GM19240 (cell line): ENCODE measurements at regions not wholly inside any gene's neighbourhood (a gene's known extent, or its start where the extent isn't known, plus 50 kb on each side); places are given as distances from the start of the nearest gene placed in this dataset.
"Not testable (repeated sequence)": the region's sequence is repeated elsewhere in the genome, so short reads cannot be mapped to it uniquely, and the experiment has no call there.

Experiments used
- DNase-seq: peaks from one replicate; pipeline ENCODE4 v3.0.0; 2011; ENCODE audit warnings: low spot score; ENCODE audit not compliant: insufficient read length

- DNase-seq, result no peak
These were observed 687.2 kb upstream of the KLHL1 start for GRCh38 chr13:70795484-70795883.

GRCh38 chr13:70792121-70792520 is 683.9 kb upstream of the KLHL1 start:
- no peak for DNase-seq

- DNase-seq, result no peak
These were observed 681.5 kb upstream of the KLHL1 start for GRCh38 chr13:70789751-70790150.

DNA sequence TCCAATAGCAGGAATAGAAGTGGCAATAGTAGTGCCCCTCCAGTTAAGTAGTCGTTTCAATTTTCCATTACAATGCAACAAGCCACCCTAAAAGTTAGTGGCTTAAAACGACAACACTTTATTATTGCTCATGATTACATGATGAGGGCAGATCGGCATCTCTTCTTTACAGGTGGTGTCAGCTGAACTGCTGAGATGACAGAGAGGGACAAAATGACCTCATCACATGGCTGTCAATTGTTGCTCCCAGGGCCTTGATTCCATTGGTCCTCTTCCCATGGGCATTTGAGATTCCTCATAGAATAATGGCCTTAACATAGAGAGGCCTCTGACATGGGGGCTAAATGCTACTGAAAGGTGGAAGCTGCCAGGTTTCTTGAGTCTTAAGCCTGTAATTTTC is 679.8 kb upstream of the KLHL1 start:
- no peak for DNase-seq

GRCh38 chr13:70784207-70784989 is 676.1 kb upstream of the KLHL1 start:
- no peak for DNase-seq

DNA sequence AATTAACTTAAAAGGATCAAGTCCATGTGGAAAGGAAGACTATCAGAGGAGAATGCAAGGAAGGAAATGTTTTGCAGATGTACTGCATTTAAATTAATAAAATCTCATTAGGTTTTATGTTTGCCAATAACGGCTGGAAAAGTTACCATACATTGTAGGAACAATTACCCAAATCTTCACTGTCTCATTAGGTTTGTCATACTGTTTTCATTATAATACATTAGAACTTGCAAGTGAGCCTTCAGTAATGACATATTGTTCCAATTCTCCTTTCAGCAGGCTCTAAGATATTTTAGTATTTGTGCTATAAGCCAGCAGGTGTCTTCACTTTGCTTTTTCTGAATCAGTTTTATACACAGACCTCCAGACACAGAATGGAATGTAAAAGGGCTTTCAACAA is 661.6 kb upstream of the KLHL1 start:
- DNase-seq, result no peak

- DNase-seq, result no peak
These were observed 650.7 kb upstream of the KLHL1 start for GRCh38 chr13:70758932-70759331.

DNA sequence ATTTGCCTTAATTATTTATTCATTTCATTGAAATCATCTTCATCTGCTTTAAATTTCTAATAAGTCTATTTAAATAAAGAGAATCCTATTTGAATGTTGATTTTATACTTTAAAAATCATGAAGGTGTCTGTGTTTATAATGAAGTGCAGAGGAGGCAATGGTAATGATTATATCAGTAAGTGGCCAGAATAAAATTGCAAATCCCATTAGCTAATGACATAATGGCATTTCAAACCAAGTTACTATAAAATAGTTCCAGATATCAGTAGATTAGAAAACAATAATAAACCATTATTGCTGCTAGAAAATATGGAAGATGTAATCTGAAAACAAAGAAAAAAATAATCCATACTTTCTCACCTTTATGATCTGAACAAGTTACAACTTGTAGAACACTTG is 647.8 kb upstream of the KLHL1 start:
- DNase-seq, result no peak

DNA sequence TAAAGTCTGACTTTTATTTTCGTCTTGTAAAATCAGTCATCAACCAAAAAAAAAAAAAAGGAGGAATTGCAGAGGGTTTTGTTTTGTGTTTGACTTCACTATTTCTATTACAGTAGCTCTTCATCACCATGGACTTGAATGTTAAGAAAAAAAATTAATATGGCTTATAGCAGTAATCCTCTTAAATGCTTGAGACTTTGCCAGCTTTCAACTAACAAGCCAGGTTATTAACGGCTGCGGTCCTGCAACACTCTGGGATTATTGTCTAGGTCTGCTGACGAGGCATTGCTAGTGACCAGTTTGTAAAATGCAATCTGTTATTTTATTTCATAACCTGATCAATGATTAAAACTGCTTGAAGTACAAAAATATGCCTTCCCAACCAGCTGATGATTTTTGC is 647.2 kb upstream of the KLHL1 start:
- DNase-seq, result no peak

DNA sequence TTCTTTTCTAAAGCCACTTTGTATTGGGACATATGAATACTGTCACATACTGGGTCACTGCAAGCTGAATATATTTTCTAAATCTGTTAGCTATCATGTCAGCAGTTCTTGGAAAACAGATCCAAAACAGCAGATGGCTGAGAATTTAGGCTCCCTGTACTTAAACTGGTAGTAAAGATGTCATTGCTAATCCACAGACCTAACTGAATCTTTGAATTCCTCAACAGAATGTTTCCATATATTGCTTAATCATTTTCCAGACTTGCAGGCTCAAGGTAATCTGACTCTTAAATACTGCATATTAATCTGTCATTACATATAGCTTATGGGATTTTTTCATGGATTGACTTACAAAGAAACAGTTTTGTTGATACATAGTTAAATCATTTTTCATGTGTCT is 639.0 kb upstream of the KLHL1 start:
- DNase-seq, result no peak

DNA sequence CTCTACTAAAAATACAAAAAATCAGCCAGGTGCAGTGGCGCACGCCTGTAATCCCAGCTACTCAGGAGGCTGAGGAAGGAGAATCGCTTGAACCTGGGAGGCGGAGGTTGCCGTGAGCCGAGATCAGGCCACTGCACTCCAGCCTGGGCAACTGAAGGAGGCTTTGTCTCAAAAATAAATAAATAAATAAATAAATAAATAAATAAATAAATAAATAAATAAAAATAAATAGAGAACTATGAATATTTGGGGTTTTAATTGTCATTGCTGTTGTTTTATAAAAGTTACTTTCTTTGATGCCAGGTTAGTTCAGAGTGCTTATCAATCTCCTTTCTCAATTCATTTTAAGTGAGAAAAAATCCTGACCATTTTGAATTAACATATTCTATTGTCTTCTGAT is 638.2 kb upstream of the KLHL1 start:
- DNase-seq, result not testable (repeated sequence)

DNA sequence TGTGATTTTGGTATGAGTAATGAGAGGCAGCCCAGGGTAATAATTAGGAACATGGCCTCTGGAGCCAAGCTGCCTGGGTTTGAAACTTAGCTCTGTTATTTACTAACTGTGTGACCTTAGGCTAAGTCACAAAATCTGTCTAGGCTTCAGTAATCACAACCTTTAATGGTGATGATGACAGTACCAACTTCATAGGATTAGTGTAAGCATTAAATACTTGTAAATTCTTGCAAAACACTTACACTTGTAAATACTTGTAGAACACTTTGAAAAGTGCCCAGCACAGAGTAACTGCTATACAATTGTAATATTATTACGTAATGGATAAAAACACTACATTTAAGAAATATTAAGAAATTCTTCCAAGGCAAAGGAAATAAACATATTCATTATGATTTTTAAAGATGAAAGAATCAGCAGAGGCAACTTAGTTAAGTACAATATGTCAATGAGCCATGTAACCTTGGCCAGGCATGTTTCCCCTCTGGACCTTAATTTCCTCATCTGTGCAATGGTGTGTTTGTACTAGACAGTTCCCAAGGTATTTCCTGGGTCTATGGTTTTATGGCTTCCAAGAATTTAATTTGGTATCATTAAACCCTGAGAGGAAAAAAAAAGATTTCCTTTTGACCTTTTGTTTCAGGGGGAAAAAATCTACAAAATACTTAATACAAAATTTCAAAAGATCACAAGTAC is 628.5 kb upstream of the KLHL1 start:
- DNase-seq, result no peak

- DNase-seq, result no peak
These were observed 624.4 kb upstream of the KLHL1 start for GRCh38 chr13:70732611-70733010.

DNA sequence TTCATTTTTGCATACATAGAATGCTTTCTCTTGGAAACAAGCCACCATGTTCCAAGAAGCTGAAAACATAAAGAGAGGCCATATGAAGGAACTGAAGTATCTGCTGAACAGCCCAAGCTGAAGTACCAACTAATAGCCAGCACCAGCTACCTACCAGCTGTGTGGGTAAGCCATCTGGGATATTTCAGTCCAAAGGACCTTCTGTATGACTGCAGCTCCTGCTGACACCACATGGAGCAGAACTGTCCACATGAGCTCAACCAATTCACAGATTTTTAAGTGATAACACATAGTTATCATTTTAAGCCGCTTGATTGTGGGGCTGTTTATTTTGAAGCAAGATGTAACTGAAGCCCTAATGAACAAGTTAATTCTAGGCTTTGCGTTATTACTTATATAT is 621.1 kb upstream of the KLHL1 start:
- no peak for DNase-seq

DNA sequence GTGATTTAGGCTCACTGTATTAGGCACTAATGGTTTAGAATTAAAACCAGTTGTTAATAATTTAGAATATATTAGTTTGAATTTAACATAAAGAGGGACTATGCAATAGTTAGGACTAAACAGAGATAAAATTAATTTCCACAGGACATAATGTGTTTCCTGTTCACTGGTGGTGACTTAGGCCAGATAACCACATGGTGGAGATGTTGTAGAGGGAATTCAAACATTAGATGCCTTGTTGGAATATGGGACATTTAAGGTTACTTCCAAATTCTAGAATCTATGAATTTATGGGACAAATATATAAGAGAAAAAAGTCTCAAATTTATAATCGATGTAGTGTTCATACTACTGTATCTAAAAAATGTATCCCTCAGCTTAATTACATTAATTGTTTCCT is 615.5 kb upstream of the KLHL1 start:
- no peak for DNase-seq

- DNase-seq, result no peak
These were observed 612.1 kb upstream of the KLHL1 start for GRCh38 chr13:70720386-70720785.

GRCh38 chr13:70714993-70715392 is 606.7 kb upstream of the KLHL1 start:
- no peak for DNase-seq

GRCh38 chr13:70708775-70709174 is 600.5 kb upstream of the KLHL1 start:
- DNase-seq, result no peak

- DNase-seq, result no peak
These were observed 595.5 kb upstream of the KLHL1 start for GRCh38 chr13:70703755-70704154.

DNA sequence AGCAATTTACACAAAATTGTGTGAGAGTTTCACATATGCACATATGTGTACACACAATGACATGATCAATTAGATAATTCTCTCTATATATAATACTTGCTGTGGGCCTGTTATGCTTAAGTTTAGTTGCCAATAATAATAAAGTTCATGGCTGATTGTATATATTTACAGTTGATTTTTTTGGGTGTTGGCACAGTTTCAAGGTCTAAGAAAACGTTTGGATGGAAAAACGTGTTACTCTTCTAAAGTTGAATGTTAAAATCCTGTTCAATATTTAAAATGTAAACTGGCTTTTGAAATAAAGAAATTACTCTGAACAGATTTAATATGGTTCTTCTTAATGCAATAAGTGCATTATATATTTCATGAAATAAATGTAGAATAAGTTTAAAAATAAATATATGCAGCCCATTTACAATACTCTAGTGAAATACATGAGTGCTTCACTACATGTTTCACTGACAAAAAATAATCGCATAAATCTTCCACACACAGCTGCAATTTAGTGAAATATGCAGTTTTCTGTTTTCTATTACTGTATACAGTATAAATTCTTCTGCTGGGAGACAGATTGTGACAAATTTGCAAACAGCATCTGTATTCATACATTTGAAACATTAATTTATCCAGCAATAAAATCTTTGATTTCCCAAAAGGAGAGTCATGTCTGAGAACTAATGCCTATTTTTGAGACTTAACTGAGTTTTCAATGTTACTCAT is 586.9 kb upstream of the KLHL1 start:
- DNase-seq, result no peak

GRCh38 chr13:70668983-70669382 is 560.7 kb upstream of the KLHL1 start:
- DNase-seq, result no peak

GRCh38 chr13:70668293-70668692 is 560.0 kb upstream of the KLHL1 start:
- DNase-seq, result no peak
